Pulmonary artery endothelial cell (primary cell): ENCODE measurements at regions not wholly inside any gene's neighbourhood (a gene's known extent, or its start where the extent isn't known, plus 50 kb on each side); places are given as distances from the start of the nearest gene placed in this dataset.

Source experiments
- DNase-seq: peaks from one replicate; pipeline ENCODE4 v3.0.0-alpha.2; 2011; ENCODE audit warnings: low read depth, low spot score

DNA sequence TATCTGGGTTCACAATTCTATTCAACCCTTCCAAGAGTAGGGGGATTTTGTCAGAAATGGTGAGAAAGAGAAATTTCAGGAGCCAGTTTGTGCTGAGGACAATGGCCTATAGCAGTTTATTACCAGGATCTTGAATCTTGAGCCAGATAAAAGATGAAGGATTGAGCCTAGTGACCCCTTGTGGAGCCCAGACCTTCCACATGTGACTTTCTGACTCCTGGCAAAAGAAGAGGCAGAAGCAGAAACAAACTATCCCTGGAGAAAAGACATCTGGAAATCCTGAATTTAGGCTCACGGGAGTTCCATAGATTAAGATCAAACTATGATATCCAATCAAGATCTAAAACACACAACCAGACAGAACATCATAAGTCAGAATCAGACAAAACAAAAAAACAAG is 60.9 kb upstream of the CHRM2 start:
- no peak for DNase-seq

DNA sequence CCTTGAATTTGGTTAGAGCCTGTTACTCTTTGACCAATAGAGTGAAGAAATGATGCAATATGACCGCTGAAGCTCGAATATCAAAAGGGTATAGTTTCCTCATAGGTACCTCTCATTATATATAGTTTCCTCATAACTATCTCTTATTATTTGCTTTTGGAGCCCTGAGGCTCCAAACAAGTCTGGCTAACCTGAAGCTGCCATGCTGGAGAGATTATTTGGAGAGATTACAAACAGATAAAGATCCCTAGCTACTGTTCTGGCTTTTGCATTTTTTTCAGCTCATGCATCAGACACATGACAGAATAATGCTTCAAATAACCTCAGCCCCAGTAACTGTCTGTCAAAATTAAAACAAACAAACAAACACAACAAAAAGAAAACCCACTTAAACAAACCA is 65.4 kb upstream of the CHRM2 start:
- no peak for DNase-seq

DNA sequence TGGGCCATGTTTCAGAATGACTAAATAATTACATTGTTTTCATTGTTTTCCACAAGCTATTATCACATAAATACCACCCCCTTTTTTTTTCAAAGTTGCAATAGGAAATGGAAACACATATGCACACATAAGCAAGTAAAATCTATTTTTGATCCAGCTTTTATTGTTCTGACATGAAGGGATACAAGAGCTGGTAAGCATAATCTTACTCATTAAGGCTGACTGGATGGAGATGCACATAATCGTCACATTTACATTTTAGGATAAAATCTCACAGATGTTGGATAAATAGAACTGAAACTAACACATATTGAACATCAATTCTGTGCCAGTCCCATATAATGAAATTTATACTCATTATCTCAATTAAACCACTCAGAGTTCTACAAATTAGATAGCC is 84.5 kb upstream of the CHRM2 start:
- no peak for DNase-seq

DNA sequence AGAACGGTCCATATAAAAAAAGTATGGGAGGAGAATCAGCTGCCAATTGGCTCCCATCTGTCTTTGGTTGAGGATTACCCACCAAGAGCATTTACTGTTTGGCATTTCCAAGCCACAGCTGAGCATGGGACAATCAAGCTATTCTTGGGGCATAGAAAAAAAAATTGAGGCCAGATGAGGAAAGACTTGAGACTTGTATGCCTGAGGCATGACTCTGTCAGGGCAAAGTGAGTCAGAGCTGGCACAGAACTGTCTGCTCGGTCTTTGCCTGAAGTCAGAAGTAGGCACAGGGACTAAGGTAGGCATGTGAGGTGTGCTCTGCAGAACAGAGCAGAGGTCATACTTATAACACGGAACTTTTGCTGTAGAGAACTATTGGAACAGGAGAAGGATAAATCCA is 126.5 kb upstream of the CHRM2 start:
- DNase-seq: no peak

DNA sequence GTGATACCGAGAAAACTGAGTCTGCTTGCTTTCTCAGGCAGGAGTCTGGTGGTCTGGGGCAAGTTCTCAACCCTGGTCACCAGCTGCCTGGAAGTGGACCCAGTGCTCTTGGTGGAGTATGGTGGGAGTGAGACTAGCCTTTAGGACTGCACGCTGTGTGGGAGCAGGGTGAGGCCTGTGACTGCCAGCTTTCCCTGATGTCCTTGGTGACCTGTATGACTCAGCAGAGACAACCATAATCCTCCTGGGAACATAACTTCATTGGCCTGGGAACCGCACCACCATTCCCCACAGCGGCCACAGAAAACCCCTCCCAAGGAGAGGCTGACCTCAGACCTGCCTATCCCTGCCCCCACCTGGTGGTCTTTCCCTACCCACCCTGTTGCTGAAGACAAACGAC is 139.5 kb upstream of the CHRM2 start:
- no peak for DNase-seq

DNA sequence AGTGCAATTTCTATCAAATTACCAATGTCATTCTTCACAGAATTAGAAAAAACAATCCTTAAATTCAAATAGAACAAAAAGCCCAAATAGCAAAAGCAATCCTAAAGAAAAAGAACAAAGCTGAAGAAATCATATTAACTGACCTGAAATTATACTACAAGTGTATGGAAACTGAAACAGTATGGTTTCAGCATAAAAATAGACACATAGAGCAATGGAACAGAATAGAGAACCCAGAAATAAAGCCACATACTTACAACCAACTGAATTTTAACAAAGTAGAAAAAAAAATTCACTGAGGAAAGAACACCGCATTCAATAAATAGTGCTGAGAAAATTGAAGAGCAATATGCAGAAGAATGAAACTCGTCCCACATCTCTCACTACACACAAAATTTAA is 142.0 kb upstream of the CHRM2 start:
- no peak for DNase-seq

DNA sequence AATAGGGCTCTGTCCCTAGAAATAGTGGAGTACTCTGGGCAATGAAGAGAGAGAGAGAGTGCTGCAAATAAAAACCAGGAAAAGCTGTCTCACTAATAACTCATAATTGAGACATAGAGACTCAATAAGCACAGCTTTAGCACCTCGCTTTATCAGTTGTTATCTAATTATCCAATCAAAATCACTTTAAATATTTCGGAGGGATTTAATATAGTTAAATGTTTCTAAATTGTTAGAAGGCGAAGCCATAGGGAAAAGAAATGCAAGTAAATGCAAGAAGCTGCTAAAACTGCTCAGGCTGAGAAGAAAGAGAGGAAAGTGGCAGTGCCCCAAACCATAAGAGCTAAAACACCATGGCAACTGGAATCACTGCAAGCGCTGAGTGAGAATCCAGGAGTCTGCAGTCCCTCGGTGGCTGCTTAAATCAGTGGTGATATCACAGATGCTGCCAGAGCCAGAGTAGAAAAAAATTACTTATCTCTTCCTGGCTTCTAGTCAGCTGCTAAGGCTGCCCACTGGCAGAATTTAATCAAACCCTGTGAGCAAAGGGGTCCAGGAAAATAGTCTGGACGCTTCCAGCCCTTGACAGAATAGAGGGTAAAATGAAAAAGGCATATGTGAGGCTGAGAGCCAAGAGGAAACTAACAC is 150.4 kb upstream of the CHRM2 start:
- DNase-seq: no peak

DNA sequence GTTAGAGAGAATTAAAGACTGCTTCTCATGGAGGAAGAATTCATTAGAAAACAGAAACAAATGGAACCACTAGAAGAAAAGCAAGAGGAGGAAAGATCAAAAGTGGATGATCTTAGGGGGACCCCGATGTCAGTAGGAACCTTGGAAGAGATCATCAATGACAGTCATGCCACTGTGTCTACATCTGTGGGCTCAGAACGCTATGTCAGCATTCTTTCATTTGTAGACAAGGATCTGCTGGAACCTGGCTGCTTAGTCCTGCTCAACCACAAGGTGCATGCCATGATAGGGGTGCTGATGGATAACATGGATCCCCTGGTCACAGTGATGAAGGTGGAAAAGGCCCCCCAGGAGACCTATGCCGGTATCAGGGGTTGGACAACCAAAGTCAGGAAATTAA is 154.4 kb upstream of the CHRM2 start:
- no peak for DNase-seq

DNA sequence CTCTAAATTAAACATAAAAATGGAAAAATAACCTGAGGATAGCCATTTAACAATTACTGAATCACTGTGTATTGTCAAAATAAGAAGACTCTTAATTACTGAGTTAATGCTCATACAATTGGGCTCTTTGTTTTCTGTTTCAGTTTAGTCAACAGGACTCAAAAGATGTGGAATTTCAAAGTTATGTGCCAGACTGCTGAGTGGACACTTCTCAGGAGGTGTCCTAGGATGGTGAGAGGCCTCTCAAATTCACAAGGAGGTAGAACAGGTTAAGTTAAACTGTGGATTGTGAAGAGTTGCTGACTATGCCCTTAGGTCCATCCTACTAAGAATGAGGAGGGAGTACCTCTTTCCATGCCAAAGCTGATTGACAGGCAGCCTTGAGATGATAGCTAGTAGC is 157.7 kb upstream of the CHRM2 start:
- no peak for DNase-seq

DNA sequence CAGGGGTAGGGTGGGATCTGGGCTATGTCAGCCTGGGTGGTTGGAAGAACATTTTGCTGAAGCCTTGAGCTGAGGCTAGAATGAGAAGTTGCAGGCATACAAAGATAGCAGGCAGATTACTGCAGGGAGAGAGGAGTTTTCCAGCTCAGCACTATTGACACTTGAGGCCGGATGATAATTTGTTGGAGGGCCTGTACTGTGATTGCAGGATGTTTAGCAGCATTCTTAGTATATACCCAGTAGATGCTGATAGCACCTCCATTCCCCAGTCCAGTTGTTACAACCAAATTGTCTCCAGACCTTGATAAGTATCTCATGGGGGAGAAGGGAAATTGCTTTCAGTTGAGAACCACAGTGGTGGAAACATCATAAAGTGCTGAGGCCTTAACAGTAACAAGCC is 158.6 kb upstream of the CHRM2 start:
- no peak for DNase-seq

DNA sequence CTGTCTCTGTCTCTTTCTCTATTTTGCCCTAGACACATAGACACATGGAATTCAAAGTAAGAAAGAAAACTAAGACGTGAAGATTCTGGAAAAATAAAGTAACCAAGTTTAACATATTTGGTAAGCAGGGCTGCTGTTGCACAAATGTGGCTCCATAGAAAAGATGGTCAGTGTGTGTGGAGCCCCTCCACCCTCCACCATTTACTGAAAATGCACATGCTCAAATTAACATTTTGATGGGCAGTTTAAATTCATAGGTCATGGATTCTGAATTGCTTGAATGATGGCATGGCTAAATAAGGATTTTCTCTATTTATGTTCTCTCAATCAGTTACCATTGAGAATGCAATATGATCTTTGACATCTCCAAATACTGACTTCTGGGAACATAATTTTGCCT is 165.5 kb upstream of the CHRM2 start:
- DNase-seq: no peak

DNA sequence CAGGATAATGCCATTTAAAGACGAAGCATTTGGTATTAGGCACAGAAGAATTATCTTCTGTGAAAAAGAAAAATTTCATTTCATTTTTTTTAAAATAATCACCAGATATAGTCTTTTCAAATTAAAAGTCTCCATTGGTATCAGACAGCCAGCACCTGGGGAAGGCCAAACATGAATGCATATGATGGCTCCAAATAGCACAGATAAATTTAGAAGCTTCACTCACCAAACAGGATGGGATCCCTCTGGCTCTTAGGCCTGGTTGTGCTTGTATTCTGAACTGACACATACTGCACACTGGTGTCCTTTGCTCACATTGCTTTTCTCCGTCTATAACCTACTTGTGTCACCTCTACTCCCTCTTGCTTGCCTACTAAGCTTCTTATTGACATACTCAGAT is 169.5 kb upstream of the CHRM2 start:
- no peak for DNase-seq

DNA sequence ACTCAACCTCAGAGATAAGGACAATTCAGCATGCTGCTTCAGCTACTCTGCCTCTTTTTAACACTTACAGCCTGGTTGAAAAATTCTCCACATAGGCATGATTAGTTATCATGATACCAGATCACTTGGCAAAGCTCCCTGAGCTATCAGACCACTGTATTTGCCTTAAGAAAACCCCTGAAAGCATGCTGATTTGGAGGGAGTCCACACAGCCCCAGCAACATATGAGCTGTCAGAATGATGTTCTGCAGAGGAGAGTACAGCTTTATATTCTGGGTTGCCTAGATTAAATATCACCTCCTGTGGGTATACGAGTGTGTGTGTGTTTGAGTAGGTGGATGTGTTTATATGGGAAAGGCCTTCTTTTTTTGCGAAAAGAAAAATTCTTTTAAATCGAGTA is 170.2 kb upstream of the CHRM2 start:
- DNase-seq: no peak

DNA sequence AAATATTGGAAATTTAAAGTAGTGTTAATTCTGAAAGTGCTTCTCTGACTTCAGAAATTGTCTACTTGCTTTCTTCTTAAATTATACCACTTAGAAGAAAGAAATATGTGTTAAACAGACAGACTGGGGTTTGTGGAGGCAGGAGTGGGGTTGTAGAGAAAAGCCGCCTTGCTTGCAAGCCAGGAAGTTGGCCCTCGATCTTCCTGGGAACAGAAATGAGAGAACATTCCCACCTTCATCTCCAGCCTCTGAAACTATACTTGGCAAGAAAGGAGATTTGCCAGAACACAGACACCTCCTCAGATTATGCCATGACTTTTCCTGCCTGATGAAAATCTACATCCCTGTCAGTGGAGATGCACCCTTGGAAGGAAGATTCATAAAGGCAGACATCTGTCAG is 171.2 kb upstream of the CHRM2 start:
- DNase-seq: no peak

DNA sequence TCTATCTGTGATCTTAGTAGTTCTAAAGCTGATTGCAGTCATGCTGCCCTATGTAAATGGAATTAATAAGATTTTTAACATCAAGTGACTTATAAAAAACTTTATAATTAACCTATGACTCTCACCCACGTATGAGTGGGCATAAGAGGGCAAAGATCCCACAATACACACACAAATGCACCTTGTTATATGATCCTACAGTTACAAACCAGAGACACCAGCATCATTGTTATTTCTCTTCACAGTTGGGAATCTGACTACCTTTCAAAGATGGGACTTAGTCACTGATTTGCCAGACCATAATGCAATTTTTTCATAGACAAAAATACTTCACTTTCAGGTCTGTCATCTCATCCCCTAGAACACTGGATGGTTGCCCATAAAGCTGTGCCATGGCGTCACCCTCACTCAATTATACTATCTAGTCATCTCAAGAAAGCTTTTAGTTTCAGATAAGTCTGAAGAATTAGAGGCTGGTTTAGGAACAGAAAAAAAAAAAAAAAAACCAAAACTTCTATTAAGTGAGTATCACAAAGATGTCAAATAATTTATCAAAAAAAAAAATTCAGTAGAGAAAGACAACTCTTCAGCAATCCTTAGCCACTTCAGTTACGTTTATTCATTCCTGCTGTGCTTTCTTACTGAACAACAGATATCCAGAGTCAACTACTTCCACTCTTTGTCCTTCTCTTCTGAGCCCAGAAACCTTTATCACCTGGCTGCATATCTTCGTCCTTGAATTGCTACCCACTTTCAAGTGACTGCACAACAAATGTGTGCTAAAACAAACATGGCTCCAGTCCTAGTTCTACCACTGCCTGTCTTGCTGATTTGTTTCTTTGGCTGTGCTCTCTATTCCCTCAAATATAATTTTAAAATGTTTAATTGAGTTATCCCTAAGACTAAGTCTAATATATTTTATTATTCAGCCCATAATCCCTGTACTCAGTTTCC is 175.0 kb upstream of the CHRM2 start:
- no peak for DNase-seq

DNA sequence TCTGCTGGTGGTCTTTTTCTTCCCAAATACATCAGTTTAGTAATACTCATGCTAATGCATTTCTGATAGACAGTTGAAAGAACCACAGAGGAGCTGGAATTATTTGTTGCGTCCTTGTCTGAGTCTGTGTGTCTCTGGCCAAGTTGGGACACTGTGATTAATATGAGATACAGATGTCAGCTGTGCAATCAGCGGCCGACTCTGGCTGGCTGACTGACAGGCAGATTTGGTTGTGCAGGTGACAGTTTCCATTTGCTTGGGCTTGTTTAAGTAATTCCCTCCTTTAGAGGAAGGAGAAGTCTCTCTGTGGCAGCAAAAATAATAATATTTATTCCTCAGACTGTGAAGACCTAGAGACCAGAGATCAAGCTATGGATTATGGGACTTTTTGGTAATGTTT is 176.2 kb upstream of the CHRM2 start:
- no peak for DNase-seq

DNA sequence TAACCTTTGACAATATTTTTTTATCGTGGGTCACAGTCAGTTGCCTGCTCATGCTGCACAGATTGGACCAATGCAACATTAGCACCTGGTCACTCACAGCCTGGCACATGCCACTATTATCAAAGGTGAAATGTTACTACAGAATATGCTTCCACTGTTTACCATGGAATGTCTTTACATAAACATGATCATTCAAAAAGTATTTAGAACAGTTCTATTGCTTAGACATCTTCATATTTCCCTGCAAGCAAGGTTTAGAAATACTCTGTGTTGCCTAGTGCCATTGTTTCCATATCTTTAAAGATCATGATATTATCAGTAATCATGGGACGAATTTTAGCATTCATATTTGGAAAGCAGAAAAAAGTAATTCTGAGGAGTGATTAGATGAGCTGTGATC is 179.9 kb upstream of the CHRM2 start:
- no peak for DNase-seq

DNA sequence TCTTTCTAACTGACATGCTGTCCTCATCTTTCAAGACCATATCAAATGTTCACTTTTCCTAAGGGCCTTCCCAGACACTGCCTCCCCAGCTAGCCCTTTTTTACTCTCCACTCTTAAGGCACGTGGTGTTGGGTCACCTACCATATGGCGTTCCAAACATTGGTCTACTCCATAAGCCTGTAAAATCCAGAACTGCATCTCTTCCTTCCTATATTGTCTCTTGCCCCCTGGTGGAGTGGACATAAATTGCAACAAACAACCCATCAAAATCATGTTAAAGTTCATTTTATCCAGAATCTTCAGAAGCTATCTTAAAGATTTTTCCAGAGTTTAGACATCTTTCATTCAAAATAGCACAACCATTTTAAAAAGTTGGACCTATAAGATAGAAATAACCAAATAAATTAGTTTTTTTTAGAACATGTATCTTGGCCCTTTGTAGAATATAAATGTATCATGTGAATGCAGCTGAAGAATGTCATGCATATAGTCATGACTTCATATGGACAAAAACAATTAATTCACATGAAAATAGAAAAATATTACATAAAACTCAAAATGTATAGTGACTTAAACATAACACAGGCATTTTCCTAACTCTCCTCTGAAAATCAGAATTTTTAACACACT is 180.6 kb upstream of the CHRM2 start:
- DNase-seq: no peak

DNA sequence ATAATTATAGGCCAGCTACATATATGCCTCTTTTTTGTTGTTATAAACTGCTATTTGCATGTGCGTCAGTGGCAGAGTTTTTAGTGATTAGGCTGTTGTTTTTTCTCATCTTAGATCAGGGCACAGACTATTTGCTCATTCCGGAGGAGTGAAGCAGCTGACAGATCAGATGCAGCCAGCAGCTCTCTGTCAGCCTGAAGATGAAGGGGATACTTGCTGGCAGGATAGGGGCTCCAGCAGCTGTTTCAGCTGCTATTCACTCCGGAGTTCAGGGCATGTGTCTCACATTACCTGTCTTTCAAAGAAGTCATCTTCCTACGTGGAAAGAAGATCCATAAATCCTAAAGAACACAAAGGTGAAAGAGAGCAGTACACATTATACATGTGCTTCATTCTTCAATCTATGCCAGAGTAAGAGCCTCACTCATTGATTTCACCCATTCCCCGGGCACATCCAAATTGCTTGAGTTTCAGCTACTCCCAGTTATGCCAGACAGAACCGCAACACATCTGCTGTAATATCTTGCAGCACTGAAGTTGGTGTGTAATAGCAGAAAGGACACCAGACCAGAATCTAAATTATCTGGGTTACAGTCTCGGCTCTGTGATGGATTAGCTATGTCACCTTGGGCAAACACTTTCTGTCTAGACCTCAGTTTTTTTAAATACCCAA is 182.8 kb upstream of the CHRM2 start:
- DNase-seq: no peak

DNA sequence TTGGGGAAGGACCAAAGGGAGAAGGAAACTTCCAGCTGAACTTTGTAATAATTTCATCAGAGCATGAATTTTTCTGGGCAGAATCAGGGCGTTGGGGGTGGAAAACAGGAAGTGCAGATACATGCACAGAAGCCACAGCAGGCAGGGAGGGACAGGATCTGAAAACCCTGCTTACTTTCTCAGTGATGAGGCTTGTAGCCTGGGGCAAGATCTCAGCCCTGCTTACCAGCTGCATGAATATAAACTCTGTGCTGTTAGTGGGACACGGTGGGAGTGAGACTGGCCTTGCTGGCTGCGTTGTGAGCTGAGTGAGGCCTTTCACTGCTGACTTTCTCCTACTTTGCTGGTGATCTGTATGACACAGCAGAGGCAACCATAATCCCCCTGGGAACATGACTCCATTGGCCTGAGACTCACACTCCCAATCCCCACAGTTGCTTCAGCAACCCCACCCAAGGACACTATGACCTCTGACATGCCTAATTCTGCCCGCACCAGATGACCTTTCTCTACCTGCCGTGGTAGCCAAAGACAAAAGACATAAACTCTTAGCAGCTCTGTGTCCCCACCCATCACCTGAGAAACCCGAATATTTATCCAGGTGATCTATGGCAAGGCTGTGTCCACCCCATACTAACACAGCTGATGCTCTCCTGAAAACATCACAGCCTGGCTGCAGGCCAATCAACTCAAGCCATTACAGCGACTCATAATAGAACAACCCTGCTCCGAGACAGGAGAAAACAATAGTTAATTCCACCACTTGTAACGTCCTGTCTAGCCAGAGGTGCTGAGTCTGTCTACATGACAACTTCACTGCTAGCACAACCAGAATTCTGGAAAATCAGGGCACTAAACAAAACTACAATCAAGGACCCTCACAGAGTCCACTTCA is 190.7 kb upstream of the CHRM2 start:
- DNase-seq: no peak

DNA sequence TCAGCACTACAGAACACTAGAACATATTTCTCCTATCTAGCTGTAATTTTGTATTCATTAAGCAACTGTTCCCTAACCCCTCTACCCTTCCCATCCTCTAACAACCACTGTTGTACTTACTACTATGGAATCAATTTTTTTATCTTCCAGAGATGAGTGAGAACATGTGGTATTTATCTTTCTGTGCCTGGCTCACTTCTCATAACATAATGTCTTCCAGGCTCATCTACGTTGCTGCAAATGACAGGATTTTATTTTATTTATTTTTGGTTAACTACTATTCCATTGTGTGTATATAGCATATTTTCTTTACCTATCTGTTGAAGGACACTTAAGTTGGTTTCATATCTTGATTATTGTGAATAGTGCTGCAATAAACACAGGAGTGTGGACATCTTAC is 200.9 kb upstream of the CHRM2 start:
- DNase-seq: no peak
